ENCODE measurements at regions not wholly inside any gene's neighbourhood (a gene's known extent, or its start where the extent isn't known, plus 50 kb on each side); places are given as distances from the start of the nearest gene placed in this dataset.
A peak's percentile ranks its signal among the peaks of the same experiment; 100 is the strongest.

DNA sequence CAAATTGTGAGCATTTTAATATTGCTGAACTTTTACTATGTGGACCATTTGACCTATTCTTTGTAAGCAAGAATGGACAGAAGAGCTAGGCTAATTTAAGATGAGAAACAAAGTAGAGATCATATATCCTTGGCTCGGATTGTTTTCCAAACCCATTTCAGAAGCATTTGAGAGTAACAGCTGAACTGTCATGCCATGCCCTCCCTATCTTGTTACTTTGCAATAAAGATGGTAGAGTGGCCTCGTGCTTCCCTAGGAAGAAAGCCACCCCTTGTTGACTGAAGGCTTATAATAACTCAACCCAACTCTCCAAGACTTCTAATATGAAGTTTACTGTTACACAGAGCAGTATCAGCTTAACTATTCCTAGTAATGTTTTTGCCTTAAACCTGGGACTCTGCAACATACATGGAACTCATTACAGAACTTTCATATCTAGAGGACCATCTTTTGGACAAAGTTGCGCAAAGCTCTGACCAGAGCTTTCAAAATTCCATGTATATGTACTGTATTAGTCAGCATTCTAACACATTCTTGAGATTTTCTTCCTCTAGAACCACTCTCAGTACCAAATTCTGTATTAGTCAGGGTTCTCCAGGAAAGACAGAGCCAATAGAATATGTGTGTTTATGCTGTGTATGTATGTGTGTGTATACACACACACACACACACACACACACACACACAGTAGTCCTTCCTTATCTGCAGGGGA is 68.7 kb downstream of the ADAMTS1 start:
- no peak overlapping the region for H3K56ac ChIP-seq (ENCODE audit: low read length)
- no peak overlapping the region for H2AK5ac ChIP-seq (ENCODE audit: low read length)
- no peak for DNase-seq
- H4K5ac ChIP-seq (ENCODE audit: low read length), result no peak overlapping the region
- H3K79me2 ChIP-seq (ENCODE audit: control insufficient read depth, insufficient read depth, low read length), result no peaks in the 10 kb centered on the region
- no peak overlapping the region for H3K9ac ChIP-seq (ENCODE audit: low read length)
- H3K4me3 ChIP-seq (ENCODE audit: low read length), result no peak overlapping the region
- H3K27ac ChIP-seq (ENCODE audit: low read depth, low read length), result no peak overlapping the region
- H3K23ac ChIP-seq (ENCODE audit: low read length), result no peak overlapping the region
- H2BK120ac ChIP-seq (ENCODE audit: low read depth, low read length), result no peak overlapping the region
- H3K36me3 ChIP-seq (ENCODE audit: control insufficient read depth, insufficient read depth, low read length), result no peaks in the 10 kb centered on the region
- WGBS (ENCODE audit: extremely low coverage, insufficient coverage, low lambda C conversion rate), result no CpG with 5 or more reads among the region's 3 CpGs
- H3K79me1 ChIP-seq (ENCODE audit: low read length), result no peaks in the 10 kb centered on the region
- H3K4me1 ChIP-seq (ENCODE audit: control insufficient read depth, low read depth, low read length), result no peaks in the 10 kb centered on the region
- H2BK5ac ChIP-seq (ENCODE audit: low read length), result no peak overlapping the region
- no peak overlapping the region for H3K4ac ChIP-seq (ENCODE audit: low read depth, low read length)
- no peaks in the 10 kb centered on the region for H3K27me3 ChIP-seq (ENCODE audit: insufficient read depth, low read length, poor library complexity)
- no peak overlapping the region for H4K8ac ChIP-seq (ENCODE audit: low read depth, low read length)
- H2BK15ac ChIP-seq (replicated peaks; ENCODE audit: low read depth), result no peak overlapping the region
- no peak overlapping the region for H3K4me2 ChIP-seq (ENCODE audit: low read length)
- H3K18ac ChIP-seq (ENCODE audit: low read length), result no peak overlapping the region

DNA sequence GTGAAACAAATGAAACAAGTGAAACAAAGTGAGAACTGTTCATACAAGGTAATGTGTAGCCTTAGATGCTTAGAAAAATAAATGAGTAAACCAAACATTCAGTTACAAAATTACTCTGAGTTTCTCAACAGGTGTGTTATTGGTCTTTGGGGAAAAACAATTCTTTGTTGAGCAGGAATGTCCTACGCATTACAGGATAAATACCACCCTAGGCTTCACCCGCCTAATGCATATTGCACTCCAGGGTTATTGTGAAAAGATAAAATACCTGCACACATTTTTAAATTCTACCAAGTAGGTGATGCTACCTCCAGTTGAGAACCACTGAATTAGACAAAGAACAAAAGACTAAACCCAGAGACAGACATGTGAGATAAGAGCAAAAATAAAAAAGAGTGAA is 72.2 kb downstream of the ADAMTS1 start:
- Histone ChIP-seq H2BK15ac (replicated peaks; ENCODE audit: low read depth) (peak overlapping the region; percentile 36), H3K79me1 (ENCODE audit: low read length) (no peaks in the 10 kb centered on the region), H3K23ac (ENCODE audit: low read length) (no peak overlapping the region), H3K27me3 (ENCODE audit: insufficient read depth, low read length, poor library complexity) (no peaks in the 10 kb centered on the region), H3K36me3 (ENCODE audit: control insufficient read depth, insufficient read depth, low read length) (no peaks in the 10 kb centered on the region), H3K4me1 (ENCODE audit: control insufficient read depth, low read depth, low read length) (no peaks in the 10 kb centered on the region), H3K18ac (ENCODE audit: low read length) (no peak overlapping the region), H2BK120ac (ENCODE audit: low read depth, low read length) (no peak overlapping the region), H3K4ac (ENCODE audit: low read depth, low read length) (no peak overlapping the region), H3K56ac (ENCODE audit: low read length) (no peak overlapping the region), H3K27ac (ENCODE audit: low read depth, low read length) (no peak overlapping the region), H2AK5ac (ENCODE audit: low read length) (no peak overlapping the region), H3K4me2 (ENCODE audit: low read length) (no peak overlapping the region), H4K8ac (ENCODE audit: low read depth, low read length) (no peak overlapping the region), H3K4me3 (ENCODE audit: low read length) (no peak overlapping the region), H2BK5ac (ENCODE audit: low read length) (no peak overlapping the region), H4K5ac (ENCODE audit: low read length) (no peak overlapping the region), H3K79me2 (ENCODE audit: control insufficient read depth, insufficient read depth, low read length) (no peaks in the 10 kb centered on the region), H3K9ac (ENCODE audit: low read length) (no peak overlapping the region)
- WGBS (ENCODE audit: extremely low coverage, insufficient coverage, low lambda C conversion rate), result no CpG with 5 or more reads among the region's 2 CpGs
- no peak for DNase-seq

DNA sequence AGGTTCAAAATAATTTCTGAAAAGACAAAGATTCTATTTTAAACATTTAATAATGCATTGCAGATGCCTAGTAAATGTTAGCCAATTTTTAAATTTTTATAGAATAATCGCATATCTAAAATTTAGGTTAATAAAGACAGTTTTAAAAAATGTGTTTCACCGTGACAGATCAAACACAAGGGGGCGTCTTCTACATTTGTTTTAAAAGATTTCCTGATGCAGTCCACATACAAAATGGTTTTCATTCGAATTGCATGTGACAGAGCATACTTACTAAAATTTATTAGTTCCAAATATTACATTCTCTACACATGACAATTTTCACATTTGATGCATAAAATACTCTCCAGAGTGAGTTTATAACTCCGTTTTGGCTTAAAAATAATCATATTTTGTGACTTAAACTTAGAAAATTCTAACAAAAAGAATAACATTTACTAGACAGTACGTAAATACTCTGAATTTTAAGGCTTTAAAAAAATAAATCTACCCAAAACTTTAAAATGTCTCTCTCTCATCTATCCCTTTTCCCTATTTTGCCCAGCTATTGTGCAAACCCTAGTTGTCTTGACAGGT is 75.5 kb downstream of the ADAMTS1 start:
- Histone ChIP-seq H4K5ac (ENCODE audit: low read length) (no peak overlapping the region), H3K4me2 (ENCODE audit: low read length) (no peak overlapping the region), H3K4ac (ENCODE audit: low read depth, low read length) (no peak overlapping the region), H3K4me3 (ENCODE audit: low read length) (no peak overlapping the region), H3K27ac (ENCODE audit: low read depth, low read length) (no peak overlapping the region), H3K23ac (ENCODE audit: low read length) (no peak overlapping the region), H2BK15ac (replicated peaks; ENCODE audit: low read depth) (no peak overlapping the region), H2AK5ac (ENCODE audit: low read length) (no peak overlapping the region), H2BK5ac (ENCODE audit: low read length) (no peak overlapping the region), H3K56ac (ENCODE audit: low read length) (no peak overlapping the region), H3K79me1 (ENCODE audit: low read length) (no peaks in the 10 kb centered on the region), H3K18ac (ENCODE audit: low read length) (no peak overlapping the region), H3K36me3 (ENCODE audit: control insufficient read depth, insufficient read depth, low read length) (no peaks in the 10 kb centered on the region), H3K4me1 (ENCODE audit: control insufficient read depth, low read depth, low read length) (no peaks in the 10 kb centered on the region), H4K8ac (ENCODE audit: low read depth, low read length) (no peak overlapping the region), H2BK120ac (ENCODE audit: low read depth, low read length) (no peak overlapping the region), H3K27me3 (ENCODE audit: insufficient read depth, low read length, poor library complexity) (no peaks in the 10 kb centered on the region), H3K9ac (ENCODE audit: low read length) (no peak overlapping the region), H3K79me2 (ENCODE audit: control insufficient read depth, insufficient read depth, low read length) (no peaks in the 10 kb centered on the region)
- peak; percentile 33 for DNase-seq
- no CpG with 5 or more reads among the region's 6 CpGs for WGBS (ENCODE audit: extremely low coverage, insufficient coverage, low lambda C conversion rate)

DNA sequence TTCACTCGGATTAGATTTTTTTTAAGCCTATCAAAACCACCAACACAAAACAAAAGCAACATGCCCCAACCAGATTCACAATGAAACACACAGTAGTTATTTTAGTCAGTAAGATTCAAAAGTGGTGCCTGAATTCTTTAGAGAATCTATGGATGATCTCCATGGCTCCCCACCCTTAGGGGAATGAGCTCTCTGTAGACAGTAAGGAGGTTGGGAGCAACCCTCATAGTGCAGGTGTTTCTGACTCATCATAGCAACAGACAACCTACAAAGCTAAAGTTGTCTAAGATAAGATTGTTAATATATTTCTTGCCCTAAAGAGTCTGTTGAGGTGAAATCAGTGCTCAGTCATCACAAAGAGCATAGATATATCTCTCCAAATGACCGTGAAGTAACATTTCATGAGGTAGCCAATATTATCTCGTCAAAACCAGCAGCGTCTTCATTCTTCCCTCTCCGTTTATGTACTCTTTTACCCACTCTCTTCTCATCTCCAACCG is 78.3 kb downstream of the ADAMTS1 start:
- no peak overlapping the region for H3K4me3 ChIP-seq (ENCODE audit: low read length)
- H2BK5ac ChIP-seq (ENCODE audit: low read length), result no peak overlapping the region
- no peaks in the 10 kb centered on the region for H3K4me1 ChIP-seq (ENCODE audit: control insufficient read depth, low read depth, low read length)
- no peak for DNase-seq
- no peak overlapping the region for H3K9ac ChIP-seq (ENCODE audit: low read length)
- H3K4ac ChIP-seq (ENCODE audit: low read depth, low read length), result no peak overlapping the region
- H3K36me3 ChIP-seq (ENCODE audit: control insufficient read depth, insufficient read depth, low read length), result no peaks in the 10 kb centered on the region
- no peak overlapping the region for H2BK15ac ChIP-seq (replicated peaks; ENCODE audit: low read depth)
- WGBS (ENCODE audit: extremely low coverage, insufficient coverage, low lambda C conversion rate), result no CpG with 5 or more reads among the region's 6 CpGs
- no peak overlapping the region for H2BK120ac ChIP-seq (ENCODE audit: low read depth, low read length)
- no peak overlapping the region for H3K56ac ChIP-seq (ENCODE audit: low read length)
- no peak overlapping the region for H4K8ac ChIP-seq (ENCODE audit: low read depth, low read length)
- H2AK5ac ChIP-seq (ENCODE audit: low read length), result no peak overlapping the region
- no peaks in the 10 kb centered on the region for H3K27me3 ChIP-seq (ENCODE audit: insufficient read depth, low read length, poor library complexity)
- H3K18ac ChIP-seq (ENCODE audit: low read length), result no peak overlapping the region
- H3K79me1 ChIP-seq (ENCODE audit: low read length), result no peaks in the 10 kb centered on the region
- no peak overlapping the region for H3K4me2 ChIP-seq (ENCODE audit: low read length)
- no peak overlapping the region for H3K27ac ChIP-seq (ENCODE audit: low read depth, low read length)
- H3K79me2 ChIP-seq (ENCODE audit: control insufficient read depth, insufficient read depth, low read length), result no peaks in the 10 kb centered on the region
- H3K23ac ChIP-seq (ENCODE audit: low read length), result no peak overlapping the region
- no peak overlapping the region for H4K5ac ChIP-seq (ENCODE audit: low read length)

DNA sequence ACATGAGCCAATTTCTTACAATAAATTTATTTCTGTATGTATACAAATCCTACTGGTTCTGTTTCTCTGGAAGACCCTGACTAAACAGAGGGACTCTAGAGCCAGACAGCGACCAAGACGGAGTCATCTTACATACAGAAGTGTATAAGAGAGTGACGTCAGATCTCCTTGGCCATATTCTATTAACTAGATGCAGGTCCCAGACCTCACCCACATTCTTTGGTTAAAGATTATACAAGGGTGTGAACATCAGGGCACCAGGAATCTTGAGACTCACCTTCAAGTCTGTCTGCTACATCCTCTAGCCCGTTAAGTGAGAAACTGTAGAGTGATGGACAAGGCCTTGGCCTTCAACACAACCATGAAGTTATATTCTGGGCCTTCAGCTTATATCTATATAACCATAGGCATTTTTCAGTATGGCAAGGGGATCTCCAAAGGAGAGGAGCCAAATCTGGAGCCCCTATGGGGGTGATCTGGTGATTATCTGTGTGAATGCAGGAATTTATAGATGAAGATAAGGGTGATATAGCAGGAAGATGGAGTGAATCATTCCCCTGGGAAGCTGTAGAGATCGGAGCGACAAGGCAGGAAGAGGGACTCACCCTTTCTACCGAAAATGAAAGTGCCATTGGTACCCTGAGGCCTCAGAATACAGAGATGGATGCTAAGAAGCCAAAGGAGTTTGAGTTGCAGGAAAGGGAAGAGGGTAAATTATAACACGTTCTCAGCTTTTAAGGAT is 83.9 kb downstream of the ADAMTS1 start:
- no peak overlapping the region for H4K8ac ChIP-seq (ENCODE audit: low read depth, low read length)
- H3K27ac ChIP-seq (ENCODE audit: low read depth, low read length), result no peak overlapping the region
- H2BK15ac ChIP-seq (replicated peaks; ENCODE audit: low read depth), result no peak overlapping the region
- no peak overlapping the region for H2BK5ac ChIP-seq (ENCODE audit: low read length)
- no peaks in the 10 kb centered on the region for H3K27me3 ChIP-seq (ENCODE audit: insufficient read depth, low read length, poor library complexity)
- no peaks in the 10 kb centered on the region for H3K79me2 ChIP-seq (ENCODE audit: control insufficient read depth, insufficient read depth, low read length)
- DNase-seq, result peak; percentile 23
- no peak overlapping the region for H2BK120ac ChIP-seq (ENCODE audit: low read depth, low read length)
- H3K18ac ChIP-seq (ENCODE audit: low read length), result no peak overlapping the region
- no peaks in the 10 kb centered on the region for H3K36me3 ChIP-seq (ENCODE audit: control insufficient read depth, insufficient read depth, low read length)
- H4K5ac ChIP-seq (ENCODE audit: low read length), result no peak overlapping the region
- H3K79me1 ChIP-seq (ENCODE audit: low read length), result no peaks in the 10 kb centered on the region
- H3K4ac ChIP-seq (ENCODE audit: low read depth, low read length), result peak overlapping the region; percentile 24
- no peaks in the 10 kb centered on the region for H3K4me1 ChIP-seq (ENCODE audit: control insufficient read depth, low read depth, low read length)
- no CpG with 5 or more reads among the region's 8 CpGs for WGBS (ENCODE audit: extremely low coverage, insufficient coverage, low lambda C conversion rate)
- H3K4me3 ChIP-seq (ENCODE audit: low read length), result no peak overlapping the region
- H3K23ac ChIP-seq (ENCODE audit: low read length), result no peak overlapping the region
- no peak overlapping the region for H3K56ac ChIP-seq (ENCODE audit: low read length)
- H2AK5ac ChIP-seq (ENCODE audit: low read length), result no peak overlapping the region
- H3K4me2 ChIP-seq (ENCODE audit: low read length), result no peak overlapping the region
- H3K9ac ChIP-seq (ENCODE audit: low read length), result no peak overlapping the region

Measured in mesendoderm (in vitro differentiated cells).